ENCODE measurements at regions not wholly inside any gene's neighbourhood (a gene's known extent, or its start where the extent isn't known, plus 50 kb on each side); places are given as distances from the start of the nearest gene placed in this dataset.
"Not testable (repeated sequence)": the region's sequence is repeated elsewhere in the genome, so short reads cannot be mapped to it uniquely, and the experiment has no call there.

DNA sequence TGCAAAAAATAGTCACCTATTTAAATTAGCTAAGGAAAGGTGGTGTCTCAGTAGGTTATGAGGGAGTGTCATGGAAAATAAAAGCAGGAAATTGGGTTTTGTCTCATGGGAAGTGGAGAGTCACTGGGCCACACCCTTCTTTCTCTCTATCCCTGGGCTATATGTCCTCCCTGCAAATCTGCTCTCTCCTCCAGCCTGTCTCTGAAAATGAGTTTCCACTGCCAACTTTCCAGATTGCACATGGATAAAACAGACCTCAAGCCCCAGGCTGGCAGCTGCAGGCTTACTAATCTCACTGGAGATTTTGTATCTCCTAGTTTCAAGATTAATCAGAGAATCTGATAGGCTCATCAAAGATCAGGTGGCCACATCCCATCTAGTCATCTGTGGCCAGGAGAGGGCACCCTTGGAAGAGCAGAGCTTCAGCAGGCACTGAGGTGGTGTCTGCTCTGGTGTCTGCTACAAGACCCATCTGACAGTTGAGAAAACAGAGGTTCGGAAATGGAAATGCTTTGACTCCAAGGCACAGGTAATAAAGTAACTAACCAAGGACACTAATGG, 178.9 kb downstream of the MSX2 start:
- Histone ChIP-seq H3K27me3 (ENCODE audit: low read depth, low read length) (no peaks in the 10 kb centered on the region), H3K36me3 (ENCODE audit: control insufficient read depth in 1 of 2, insufficient read depth in 2 of 2, low read length in 2 of 2) (no peaks in the 10 kb centered on the region), H3K4me1 (ENCODE audit: control insufficient read depth in 1 of 2, insufficient read depth in 2 of 2, low read length in 2 of 2) (no peaks in the 10 kb centered on the region), H3K4me3 (ENCODE audit: low read depth in 1 of 2, low read length in 2 of 2) (no peak overlapping the region), H3K27ac (ENCODE audit: low read length) (no peak overlapping the region), H3K9me3 (ENCODE audit: control insufficient read depth in 1 of 2, low read length in 2 of 2) (peaks cover 0 to 3% of the 10 kb centered on the region in 2 donors)

DNA sequence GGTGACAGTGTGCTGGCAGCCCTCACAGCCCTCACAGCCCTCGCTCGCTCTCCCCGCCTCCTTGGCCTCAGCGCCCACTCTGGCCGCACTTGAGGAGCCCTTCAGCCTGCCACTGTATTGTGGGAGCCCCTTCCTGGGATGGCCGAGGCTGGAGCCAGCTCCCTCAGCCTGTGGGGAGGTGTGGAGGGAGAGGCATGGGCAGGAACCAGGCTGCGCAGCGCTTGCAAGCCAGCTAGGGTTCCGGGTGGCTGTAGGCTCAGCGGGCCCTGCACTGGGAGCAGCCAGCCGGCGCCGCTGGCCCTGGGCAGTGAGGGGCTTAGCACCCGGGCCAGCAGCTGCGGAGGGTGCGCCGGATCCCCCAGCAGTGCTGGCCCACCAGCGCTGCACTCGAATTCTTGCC, 177.0 kb downstream of the MSX2 start:
- no peak overlapping the region for H3K27ac ChIP-seq (ENCODE audit: low read length)
- no peaks in the 10 kb centered on the region for H3K27me3 ChIP-seq (ENCODE audit: low read depth, low read length)
- H3K4me3 ChIP-seq (ENCODE audit: low read depth in 1 of 2, low read length in 2 of 2): no peak overlapping the region
- no peaks in the 10 kb centered on the region for H3K36me3 ChIP-seq (ENCODE audit: control insufficient read depth in 1 of 2, insufficient read depth in 2 of 2, low read length in 2 of 2)
- H3K4me1 ChIP-seq (ENCODE audit: control insufficient read depth in 1 of 2, insufficient read depth in 2 of 2, low read length in 2 of 2): no peaks in the 10 kb centered on the region
- H3K9me3 ChIP-seq (ENCODE audit: control insufficient read depth in 1 of 2, low read length in 2 of 2): peaks cover 0 to 3% of the 10 kb centered on the region in 2 donors

- Histone ChIP-seq H3K27me3 (ENCODE audit: low read depth, low read length) (no peaks in the 10 kb centered on the region), H3K4me3 (ENCODE audit: low read depth in 1 of 2, low read length in 2 of 2) (no peak overlapping the region), H3K27ac (ENCODE audit: low read length) (no peak overlapping the region), H3K4me1 (ENCODE audit: control insufficient read depth in 1 of 2, insufficient read depth in 2 of 2, low read length in 2 of 2) (no peaks in the 10 kb centered on the region), H3K36me3 (ENCODE audit: control insufficient read depth in 1 of 2, insufficient read depth in 2 of 2, low read length in 2 of 2) (no peaks in the 10 kb centered on the region), H3K9me3 (ENCODE audit: control insufficient read depth in 1 of 2, low read length in 2 of 2) (peaks cover 0 to 3% of the 10 kb centered on the region in 2 donors)
Observed at GRCh38 chr5:174900240-174900865, 176.0 kb downstream of the MSX2 start.

GRCh38 chr5:174897281-174897950, 173.0 kb downstream of the MSX2 start:
- H3K9me3 ChIP-seq (ENCODE audit: control insufficient read depth in 1 of 2, low read length in 2 of 2): no peaks in the 10 kb centered on the region

GRCh38 chr5:174895360-174895759, 171.0 kb downstream of the MSX2 start:
- no peaks in the 10 kb centered on the region for H3K4me1 ChIP-seq (ENCODE audit: control insufficient read depth in 1 of 2, insufficient read depth in 2 of 2, low read length in 2 of 2)
- H3K36me3 ChIP-seq (ENCODE audit: control insufficient read depth in 1 of 2, insufficient read depth in 2 of 2, low read length in 2 of 2): no peaks in the 10 kb centered on the region
- no peaks in the 10 kb centered on the region for H3K9me3 ChIP-seq (ENCODE audit: control insufficient read depth in 1 of 2, low read length in 2 of 2)
- no peak overlapping the region for H3K27ac ChIP-seq (ENCODE audit: low read length)
- H3K4me3 ChIP-seq (ENCODE audit: low read depth in 1 of 2, low read length in 2 of 2): no peak overlapping the region
- no peaks in the 10 kb centered on the region for H3K27me3 ChIP-seq (ENCODE audit: low read depth, low read length)

More at GRCh38 chr5:174897281-174897950, 173.0 kb downstream of the MSX2 start:
- Histone ChIP-seq H3K27ac (ENCODE audit: low read length) (no peak overlapping the region), H3K4me1 (ENCODE audit: control insufficient read depth in 1 of 2, insufficient read depth in 2 of 2, low read length in 2 of 2) (no peaks in the 10 kb centered on the region), H3K4me3 (ENCODE audit: low read depth in 1 of 2, low read length in 2 of 2) (no peak overlapping the region), H3K27me3 (ENCODE audit: low read depth, low read length) (no peaks in the 10 kb centered on the region), H3K36me3 (ENCODE audit: control insufficient read depth in 1 of 2, insufficient read depth in 2 of 2, low read length in 2 of 2) (no peaks in the 10 kb centered on the region)

- Histone ChIP-seq H3K27ac (ENCODE audit: low read length) (no peak overlapping the region), H3K4me3 (ENCODE audit: low read depth in 1 of 2, low read length in 2 of 2) (no peak overlapping the region), H3K9me3 (ENCODE audit: control insufficient read depth in 1 of 2, low read length in 2 of 2) (no peaks in the 10 kb centered on the region)
Observed at GRCh38 chr5:174892742-174893141, 168.4 kb downstream of the MSX2 start.

GRCh38 chr5:174880412-174881200, 156.2 kb downstream of the MSX2 start:
- H3K4me1 ChIP-seq (ENCODE audit: control insufficient read depth in 1 of 2, insufficient read depth in 2 of 2, low read length in 2 of 2); H3K27ac ChIP-seq (ENCODE audit: low read length); H3K27me3 ChIP-seq (ENCODE audit: low read depth, low read length); H3K4me3 ChIP-seq (ENCODE audit: low read depth in 1 of 2, low read length in 2 of 2); H3K36me3 ChIP-seq (ENCODE audit: control insufficient read depth in 1 of 2, insufficient read depth in 2 of 2, low read length in 2 of 2); H3K9me3 ChIP-seq (ENCODE audit: control insufficient read depth in 1 of 2, low read length in 2 of 2): not testable (repeated sequence)

More at GRCh38 chr5:174892742-174893141, 168.4 kb downstream of the MSX2 start:
- Histone ChIP-seq H3K27me3 (ENCODE audit: low read depth, low read length) (no peaks in the 10 kb centered on the region), H3K4me1 (ENCODE audit: control insufficient read depth in 1 of 2, insufficient read depth in 2 of 2, low read length in 2 of 2) (no peaks in the 10 kb centered on the region), H3K36me3 (ENCODE audit: control insufficient read depth in 1 of 2, insufficient read depth in 2 of 2, low read length in 2 of 2) (no peaks in the 10 kb centered on the region)

GRCh38 chr5:174877987-174878386, 153.6 kb downstream of the MSX2 start:
- no peaks in the 10 kb centered on the region for H3K36me3 ChIP-seq (ENCODE audit: control insufficient read depth in 1 of 2, insufficient read depth in 2 of 2, low read length in 2 of 2)
- no peaks in the 10 kb centered on the region for H3K4me1 ChIP-seq (ENCODE audit: control insufficient read depth in 1 of 2, insufficient read depth in 2 of 2, low read length in 2 of 2)
- H3K4me3 ChIP-seq (ENCODE audit: low read depth in 1 of 2, low read length in 2 of 2): no peak overlapping the region
- no peak overlapping the region for H3K27ac ChIP-seq (ENCODE audit: low read length)
- H3K9me3 ChIP-seq (ENCODE audit: control insufficient read depth in 1 of 2, low read length in 2 of 2): no peaks in the 10 kb centered on the region
- H3K27me3 ChIP-seq (ENCODE audit: low read depth, low read length): no peaks in the 10 kb centered on the region

- H3K27me3 ChIP-seq (ENCODE audit: low read depth, low read length): no peaks in the 10 kb centered on the region
- no peaks in the 10 kb centered on the region for H3K4me1 ChIP-seq (ENCODE audit: control insufficient read depth in 1 of 2, insufficient read depth in 2 of 2, low read length in 2 of 2)
- H3K4me3 ChIP-seq (ENCODE audit: low read depth in 1 of 2, low read length in 2 of 2): no peak overlapping the region
- H3K27ac ChIP-seq (ENCODE audit: low read length): no peak overlapping the region
- H3K9me3 ChIP-seq (ENCODE audit: control insufficient read depth in 1 of 2, low read length in 2 of 2): no peaks in the 10 kb centered on the region
- H3K36me3 ChIP-seq (ENCODE audit: control insufficient read depth in 1 of 2, insufficient read depth in 2 of 2, low read length in 2 of 2): no peaks in the 10 kb centered on the region
Observed at GRCh38 chr5:174872271-174872670, 147.9 kb downstream of the MSX2 start.

DNA sequence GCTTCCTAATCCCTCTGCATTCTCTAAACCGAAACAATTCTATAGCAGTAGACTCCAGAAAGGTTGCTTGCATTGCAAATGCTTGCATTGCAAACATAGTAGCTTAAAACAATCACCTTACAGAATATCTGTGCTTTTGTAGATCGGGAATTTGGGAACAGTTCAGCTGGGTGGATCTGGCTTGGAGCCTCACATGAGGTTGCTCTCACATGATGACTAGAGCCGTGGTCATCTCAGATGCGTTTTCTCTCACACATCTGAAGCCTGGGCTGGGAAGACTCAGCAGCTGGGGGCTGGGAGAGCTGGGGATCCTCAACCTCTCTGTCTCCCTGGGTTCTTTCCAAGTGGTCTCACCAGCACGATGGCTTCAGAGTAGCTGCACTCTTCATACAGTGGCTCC, 127.8 kb downstream of the MSX2 start:
- Histone ChIP-seq H3K36me3 (ENCODE audit: control insufficient read depth in 1 of 2, insufficient read depth in 2 of 2, low read length in 2 of 2) (no peaks in the 10 kb centered on the region), H3K27ac (ENCODE audit: low read length) (no peak overlapping the region), H3K4me3 (ENCODE audit: low read depth in 1 of 2, low read length in 2 of 2) (no peak overlapping the region)

DNA sequence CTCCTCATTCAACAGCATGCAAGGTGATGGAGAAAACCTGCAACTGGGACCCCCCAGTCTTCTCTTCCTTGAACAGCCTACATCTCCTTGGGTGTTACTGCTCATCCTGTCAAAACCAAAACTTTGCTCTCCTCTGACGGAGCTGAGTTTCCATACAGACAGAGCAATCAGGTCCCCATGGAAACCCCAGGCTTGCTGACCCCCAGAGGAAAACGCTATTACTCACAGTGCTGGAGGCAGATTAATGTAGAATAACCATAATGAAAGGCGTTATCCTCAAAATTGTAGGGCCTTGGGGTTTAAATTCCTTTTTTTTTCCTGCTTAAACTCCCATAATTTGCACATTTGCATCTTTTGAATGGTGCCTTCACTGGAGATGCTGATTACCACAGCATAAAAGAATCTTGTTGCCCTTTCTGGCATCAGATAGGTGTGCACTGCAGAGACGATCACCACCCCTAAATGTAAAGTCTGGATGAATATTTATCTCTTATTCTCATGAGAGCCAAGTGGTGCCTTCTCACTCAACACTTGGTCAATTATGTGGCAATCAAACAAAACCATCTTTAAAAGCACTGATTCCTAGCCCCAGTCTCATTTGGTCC, 126.3 kb downstream of the MSX2 start:
- no peaks in the 10 kb centered on the region for H3K36me3 ChIP-seq (ENCODE audit: control insufficient read depth in 1 of 2, insufficient read depth in 2 of 2, low read length in 2 of 2)
- no peak overlapping the region for H3K27ac ChIP-seq (ENCODE audit: low read length)
- no peaks in the 10 kb centered on the region for H3K9me3 ChIP-seq (ENCODE audit: control insufficient read depth in 1 of 2, low read length in 2 of 2)
- H3K4me1 ChIP-seq (ENCODE audit: control insufficient read depth in 1 of 2, insufficient read depth in 2 of 2, low read length in 2 of 2): peaks cover 0 to 9% of the 10 kb centered on the region in 2 donors
- H3K4me3 ChIP-seq (ENCODE audit: low read depth in 1 of 2, low read length in 2 of 2): no peak overlapping the region
- no peaks in the 10 kb centered on the region for H3K27me3 ChIP-seq (ENCODE audit: low read depth, low read length)

More for the DNA sequence above, 127.8 kb downstream of the MSX2 start:
- H3K9me3 ChIP-seq (ENCODE audit: control insufficient read depth in 1 of 2, low read length in 2 of 2): no peaks in the 10 kb centered on the region
- H3K4me1 ChIP-seq (ENCODE audit: control insufficient read depth in 1 of 2, insufficient read depth in 2 of 2, low read length in 2 of 2): no peaks in the 10 kb centered on the region
- no peaks in the 10 kb centered on the region for H3K27me3 ChIP-seq (ENCODE audit: low read depth, low read length)
